GM18858 (cell line): ENCODE measurements at regions not wholly inside any gene's neighbourhood (a gene's known extent, or its start where the extent isn't known, plus 50 kb on each side); places are given as distances from the start of the nearest gene placed in this dataset.

Source experiments
- ATAC-seq: cut with Tn5 transposase; IDR thresholded peaks from one replicate; pipeline ENCODE4 v1.9.1; 2021; ENCODE audit not compliant: unreplicated experiment

DNA sequence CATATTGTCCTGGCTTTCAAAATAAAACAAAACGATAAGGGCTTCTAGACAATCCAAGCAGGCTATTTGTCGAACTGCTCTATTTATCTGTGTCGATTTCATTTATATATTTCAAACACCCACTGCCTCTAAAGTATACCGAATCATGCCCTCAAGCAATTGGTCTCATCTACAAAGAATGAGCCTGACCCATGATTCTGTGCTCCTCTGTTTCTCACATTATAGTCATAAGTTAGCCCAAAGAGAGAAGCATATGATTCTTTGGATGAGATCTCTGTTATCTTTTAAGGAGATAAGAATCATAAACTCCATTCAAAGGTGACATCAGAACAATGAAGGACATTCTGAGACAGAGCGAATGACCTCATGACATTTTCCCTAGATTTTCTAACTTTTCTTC lies 191.1 kb downstream of the MAP2K6 start:
- ATAC-seq: no peak

DNA sequence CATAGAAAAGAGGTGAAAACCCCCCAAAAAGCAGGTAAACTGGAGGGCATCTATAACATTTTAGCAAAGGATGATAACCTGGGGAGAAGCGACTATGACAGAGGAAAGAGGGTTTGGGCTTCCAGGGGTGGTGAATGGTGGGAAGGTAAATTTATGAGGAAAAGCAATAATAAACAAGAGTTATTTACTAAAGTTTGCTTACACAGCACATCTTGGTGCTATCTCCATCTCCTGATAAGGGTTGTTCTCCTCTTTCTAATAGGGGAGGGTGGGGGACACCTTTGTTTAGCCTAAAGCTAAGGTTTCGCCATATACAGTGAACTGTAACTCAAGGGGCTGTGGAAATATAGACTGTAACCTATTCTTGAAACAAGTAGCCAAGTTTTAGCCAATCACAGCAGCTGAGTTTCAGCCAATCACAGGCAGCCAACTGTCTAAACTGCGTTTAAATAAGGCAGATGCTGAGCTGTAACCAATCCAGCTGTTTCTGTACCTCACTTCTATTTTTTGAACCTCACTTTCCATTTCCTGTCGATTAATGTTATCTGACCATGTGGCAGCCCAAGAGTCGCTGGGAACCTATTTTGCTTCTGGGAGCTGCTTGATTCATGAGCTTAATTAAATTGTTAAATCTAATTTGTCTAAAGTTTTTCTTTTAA lies 191.8 kb downstream of the MAP2K6 start:
- ATAC-seq: no peak

DNA sequence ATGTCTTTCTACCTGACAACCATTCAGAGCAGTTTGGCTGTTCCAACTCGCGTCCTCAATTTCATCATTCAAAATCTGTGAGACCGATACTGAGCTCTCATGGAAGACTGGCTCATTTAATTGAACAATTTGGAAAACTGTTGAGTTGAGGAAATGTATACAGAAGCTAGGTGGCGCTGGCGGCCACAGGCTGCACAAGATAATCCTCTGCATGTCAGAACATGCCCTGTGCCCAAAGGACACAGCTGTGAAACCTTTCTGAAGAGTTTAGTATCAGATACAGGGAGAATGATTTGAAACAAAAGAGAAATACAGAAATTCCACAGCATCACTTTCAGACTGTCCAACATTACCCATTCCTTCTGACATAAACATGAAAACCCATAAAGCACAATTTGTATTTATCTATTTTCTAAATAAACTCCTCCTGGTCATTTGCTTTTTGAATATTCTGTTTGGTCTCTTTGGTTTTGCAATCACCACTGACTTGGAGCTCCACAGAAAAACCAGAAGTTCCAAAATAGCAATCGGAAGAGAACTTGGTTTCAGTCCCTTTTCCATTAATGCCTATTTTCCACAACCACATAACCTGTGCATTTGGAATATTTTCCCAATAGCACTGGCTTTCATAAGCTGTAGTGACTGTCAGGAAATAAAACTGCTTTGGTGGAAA lies 192.8 kb downstream of the MAP2K6 start:
- ATAC-seq: peak; percentile 91

DNA sequence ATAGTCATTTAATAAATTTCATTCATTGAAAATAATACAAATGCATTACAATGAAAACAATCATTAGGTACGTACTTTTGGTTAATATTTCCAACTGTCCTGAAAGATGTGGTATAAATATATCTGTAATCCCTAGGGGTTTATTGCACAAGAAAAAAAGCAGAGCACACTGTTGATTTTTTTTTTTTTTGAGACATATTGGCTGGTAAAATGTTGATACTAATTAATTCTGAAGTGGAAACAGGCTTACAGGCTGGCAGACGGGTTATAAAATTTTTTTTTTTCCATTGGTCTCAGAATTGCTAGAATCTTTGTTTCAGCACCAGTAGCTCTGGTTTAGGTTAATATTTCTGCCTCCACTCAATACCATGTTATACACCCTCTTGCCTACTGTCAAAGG lies 193.6 kb downstream of the MAP2K6 start:
- no peak for ATAC-seq

DNA sequence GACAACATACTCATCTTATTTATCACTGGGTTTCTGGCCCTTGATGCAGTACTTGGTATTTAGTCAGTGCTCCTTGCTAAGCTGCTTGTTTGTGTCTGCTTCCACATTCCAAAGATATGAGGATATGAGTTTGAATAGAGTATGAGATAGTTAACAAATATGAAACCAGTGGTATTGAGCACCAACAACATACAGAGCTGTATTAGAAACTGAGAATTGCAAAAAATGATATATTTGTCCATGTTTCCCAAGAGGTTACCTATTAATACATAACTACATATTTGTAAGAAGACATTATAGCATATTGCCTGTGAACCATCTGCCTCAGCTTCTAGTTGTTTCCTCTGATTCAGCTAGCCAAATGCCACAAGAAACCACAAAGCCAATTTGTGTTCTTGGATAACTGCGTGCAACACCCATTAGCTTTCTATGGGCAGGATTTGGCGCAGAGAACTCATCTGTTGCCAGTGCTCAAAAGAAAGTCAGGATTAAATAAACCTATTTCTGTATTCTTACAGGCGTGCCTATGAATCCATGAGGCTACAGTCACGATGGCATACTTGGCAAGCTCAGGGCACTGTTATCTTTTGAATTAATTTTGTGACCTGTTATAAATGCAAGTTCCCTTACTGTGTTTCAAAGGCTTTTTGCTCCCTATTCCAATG lies 194.4 kb downstream of the MAP2K6 start:
- ATAC-seq: no peak

- no peak for ATAC-seq
Observed at GRCh38 chr17:69609473-69610305, 195.2 kb downstream of the MAP2K6 start.

DNA sequence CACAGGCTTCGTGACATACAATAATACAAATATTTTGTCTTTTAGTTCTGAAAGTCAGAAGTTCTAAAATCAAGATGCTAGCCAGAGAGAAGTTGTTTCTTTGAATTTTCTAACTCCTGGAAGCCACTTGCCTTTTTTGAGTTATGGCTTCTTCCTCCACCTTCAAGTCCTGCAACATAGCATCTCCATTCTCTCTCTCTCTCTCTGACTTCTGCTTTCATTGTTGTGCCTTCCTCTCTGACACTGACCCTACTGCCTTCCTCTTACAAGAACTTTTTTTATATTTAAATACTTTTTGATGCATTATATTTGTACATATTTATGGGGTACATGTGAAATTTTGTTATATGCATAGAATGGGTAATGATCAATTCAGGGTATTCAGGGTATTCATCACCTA lies 205.9 kb downstream of the MAP2K6 start:
- no peak for ATAC-seq

DNA sequence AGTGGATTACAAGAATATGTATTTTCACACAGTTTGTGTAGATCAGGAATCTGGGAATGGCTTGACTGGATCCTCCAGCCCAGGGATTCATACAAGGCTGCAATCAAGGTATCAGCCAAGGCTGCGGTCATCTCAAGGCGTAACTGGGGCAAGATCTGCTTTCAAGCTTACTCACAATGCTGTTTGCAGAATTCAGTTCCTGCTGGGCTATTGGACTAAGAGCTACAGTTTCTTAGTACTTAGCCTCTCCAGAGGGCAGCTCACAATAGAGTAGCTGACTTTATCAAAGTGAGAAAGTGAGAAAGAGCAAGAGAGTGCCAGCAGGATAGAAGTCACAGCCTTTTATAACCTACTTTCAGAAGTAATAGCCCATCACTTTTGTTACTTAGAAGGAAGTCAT lies 211.0 kb downstream of the MAP2K6 start:
- no peak for ATAC-seq

DNA sequence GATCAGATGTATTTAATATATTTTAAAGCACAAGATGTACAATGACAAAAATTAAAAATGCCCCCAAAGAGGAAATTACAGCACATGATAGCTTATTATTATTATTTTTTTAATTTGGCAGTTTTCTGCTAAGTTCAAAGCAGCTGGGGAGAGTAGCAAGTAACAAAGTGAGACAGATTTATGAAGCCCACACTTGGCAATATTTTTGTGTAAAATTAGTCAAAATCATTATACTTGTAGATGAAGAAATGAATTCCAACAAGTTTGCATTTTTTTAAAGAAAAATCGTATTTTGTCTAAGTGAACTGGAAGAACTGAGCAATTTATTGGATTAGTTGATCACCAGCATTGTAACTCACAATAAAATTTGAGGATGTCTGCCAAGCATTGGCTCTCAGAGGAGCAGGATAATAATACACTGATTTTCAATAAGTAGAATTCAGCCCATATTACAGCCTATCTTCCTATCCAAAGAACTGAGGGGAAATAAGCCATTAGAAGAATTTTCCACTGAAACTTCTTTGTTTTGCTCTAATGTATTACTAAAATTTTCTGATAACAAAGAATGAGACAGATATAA lies 215.6 kb downstream of the MAP2K6 start:
- no peak for ATAC-seq

GRCh38 chr17:69634844-69635243 lies 220.3 kb downstream of the MAP2K6 start:
- no peak for ATAC-seq

GRCh38 chr17:69637446-69638156 lies 223.1 kb downstream of the MAP2K6 start:
- ATAC-seq: no peak

GRCh38 chr17:69639096-69639495 lies 224.6 kb downstream of the MAP2K6 start:
- ATAC-seq: no peak

DNA sequence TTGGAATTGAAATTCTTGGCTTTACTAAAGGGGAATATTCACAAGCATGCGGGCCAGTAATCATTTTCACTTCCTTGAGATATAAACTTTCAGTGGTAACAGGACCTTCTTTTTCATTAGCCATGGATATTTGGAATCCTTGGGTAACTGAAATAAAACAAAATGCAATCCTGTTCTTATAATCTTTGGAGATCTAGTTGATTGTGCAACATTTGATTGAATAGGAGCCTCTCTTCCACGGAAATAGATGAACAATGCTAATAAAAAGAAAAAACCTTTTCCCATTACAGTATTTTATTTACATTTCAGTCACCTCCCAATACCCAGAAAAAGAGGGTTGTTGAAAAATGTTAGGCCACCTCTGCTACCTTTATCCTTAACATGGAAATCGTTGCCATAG lies 225.6 kb downstream of the MAP2K6 start:
- ATAC-seq: no peak

GRCh38 chr17:69643686-69644085 lies 229.2 kb downstream of the MAP2K6 start:
- ATAC-seq: no peak

DNA sequence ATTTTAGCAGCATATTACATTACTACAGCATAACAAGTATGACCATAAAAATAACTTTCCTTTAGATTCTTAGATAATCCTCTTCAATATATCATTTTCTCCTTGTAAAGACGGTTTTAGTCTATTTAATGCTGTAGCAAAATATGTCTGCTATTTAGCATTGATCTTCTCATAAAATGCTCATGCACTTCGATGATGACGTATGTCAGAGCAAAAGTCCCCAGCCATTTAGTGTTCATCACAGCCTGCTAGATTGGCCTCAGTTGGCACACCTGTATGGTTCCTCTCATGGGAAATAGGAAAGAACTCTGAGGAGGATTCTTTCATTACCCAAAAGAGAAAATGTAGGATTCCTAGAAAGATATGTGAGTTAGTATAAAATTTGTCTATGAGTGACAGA lies 232.2 kb downstream of the MAP2K6 start:
- ATAC-seq: no peak

DNA sequence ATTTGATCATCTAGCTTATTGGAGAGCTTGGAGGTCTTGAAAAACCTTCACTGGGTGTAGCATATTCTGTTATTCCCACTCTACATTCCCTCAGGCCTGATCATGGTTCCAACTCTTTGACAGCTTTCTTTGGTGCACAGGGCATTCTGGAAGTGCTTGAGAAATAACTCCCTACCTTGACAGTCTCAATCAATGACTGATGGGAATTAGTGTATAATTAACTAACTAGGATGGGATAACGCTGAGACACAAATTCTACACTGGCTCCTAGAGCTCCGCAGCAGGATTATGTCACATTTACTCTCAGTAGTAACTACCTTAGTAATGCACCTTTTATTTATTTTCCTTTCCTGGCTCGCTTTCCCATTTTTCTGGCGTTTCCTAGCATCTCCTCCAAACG lies 236.4 kb downstream of the MAP2K6 start:
- ATAC-seq: no peak

DNA sequence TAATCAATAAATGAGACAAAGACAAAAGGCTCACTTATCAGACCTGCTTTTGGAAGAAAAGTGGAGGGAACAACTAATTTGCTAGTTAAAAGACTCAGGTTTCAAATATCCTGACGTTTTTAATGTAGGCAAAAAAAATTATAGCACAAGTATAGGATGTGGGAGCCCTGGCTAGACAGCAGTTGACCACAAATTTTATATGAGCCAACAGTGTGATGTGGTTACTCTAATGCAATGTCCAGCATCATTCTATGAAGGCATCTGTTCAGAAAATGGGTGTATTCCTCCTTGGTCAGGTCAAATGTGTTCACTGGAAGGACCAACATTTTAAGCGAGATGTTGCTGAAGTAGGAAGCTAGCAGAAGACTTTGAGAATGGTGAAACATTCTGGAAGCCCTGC lies 237.4 kb downstream of the MAP2K6 start:
- ATAC-seq: no peak

- ATAC-seq: no peak
Observed at GRCh38 chr17:69654981-69655855, 240.7 kb downstream of the MAP2K6 start.

GRCh38 chr17:69655902-69656301 lies 241.4 kb downstream of the MAP2K6 start:
- no peak for ATAC-seq
